Caco-2 (cell line): ENCODE measurements at regions not wholly inside any gene's neighbourhood (a gene's known extent, or its start where the extent isn't known, plus 50 kb on each side); places are given as distances from the start of the nearest gene placed in this dataset.

Source experiments
- BruUV-seq: library from RNA; stranded (reverse); fragments of 400-500 nt; replicated peaks from 2 replicates; lab custom pipeline; 2021; lab: Mats Ljungman, UMichigan
- CTCF ChIA-PET: fragments of 300-600 bp; sonication (Branson Sonifier 250); formaldehyde crosslinking; loops from one replicate; lab custom pipeline; 2022; ENCODE audit warnings: antibody characterized with exemption; lab: Charles Lee
- POLR2A ChIA-PET: fragments of 300-600 bp; sonication (Branson Sonifier 250); formaldehyde crosslinking; loops from one replicate; lab custom pipeline; 2022; ENCODE audit warnings: antibody characterized with exemption; lab: Charles Lee
- DNase-seq, 2 experiments: peaks; one replicate each; pipeline versions ENCODE4 v3.0.0 to v3.0.0-alpha.2; 2020 to 2022
- H3K27me3 ChIP-seq: replicated peaks from 2 replicates; pipeline ENCODE4 v1.6.0; 2011; ENCODE audit warnings: low read length; ENCODE audit not compliant: control insufficient read depth, insufficient read depth
- H3K36me3 ChIP-seq: 2 replicates; pipeline ENCODE4 v1.5.1; 2011; ENCODE audit warnings: low read length; ENCODE audit not compliant: control insufficient read depth, insufficient read depth
- H3K4me1 ChIP-seq: fragments of 250-450 bp; sonication (Bioruptor Pico); 2 replicates; pipeline ENCODE4 v1.5.1; 2020; ENCODE audit warnings: mild to moderate bottlenecking
- H3K4me3 ChIP-seq: 2 replicates; pipeline ENCODE4 v1.5.1; 2011; ENCODE audit warnings: low read depth, mild to moderate bottlenecking, control low read depth, low read length
- H3K9me3 ChIP-seq: fragments of 250-450 bp; sonication (Bioruptor Pico); 2 replicates; pipeline ENCODE4 v1.5.1; 2020; ENCODE audit warnings: mild to moderate bottlenecking, moderate library complexity
- H3K27ac Mint-ChIP-seq: one replicate; pipeline ENCODE4 v1.8.0; 2022; ENCODE audit warnings: mixed read lengths; ENCODE audit not compliant: unreplicated experiment
- H3K27me3 Mint-ChIP-seq: one replicate; pipeline ENCODE4 v1.8.0; 2022; ENCODE audit warnings: mixed read lengths; ENCODE audit not compliant: insufficient read depth, unreplicated experiment
- H3K36me3 Mint-ChIP-seq: one replicate; pipeline ENCODE4 v1.8.0; 2022; ENCODE audit warnings: mild to moderate bottlenecking, mixed read lengths; ENCODE audit not compliant: insufficient read depth, unreplicated experiment
- H3K4me1 Mint-ChIP-seq: one replicate; pipeline ENCODE4 v1.8.0; 2022; ENCODE audit warnings: low read depth, mixed read lengths; ENCODE audit not compliant: unreplicated experiment
- H3K4me3 Mint-ChIP-seq: one replicate; pipeline ENCODE4 v1.8.0; 2022; ENCODE audit warnings: mild to moderate bottlenecking, moderate library complexity, mixed read lengths; ENCODE audit not compliant: unreplicated experiment
- H3K9me3 Mint-ChIP-seq: one replicate; pipeline ENCODE4 v1.8.0; 2022; ENCODE audit warnings: mixed read lengths; ENCODE audit not compliant: unreplicated experiment
- intact Hi-C: fragments of 100-400 bp; cut with micrococcal nuclease; formaldehyde crosslinking; loops from one replicate; pipeline ENCODE4 v1.10.0; 2022; ENCODE audit not compliant: unreplicated experiment
- TF ChIP-seq, protein P1 (sequence below), 2 experiments: fragments of 200-600 bp in 1 of 2; IDR thresholded peaks; 1 replicate in 1 of 2; 2 replicates in 1 of 2; pipeline versions ENCODE4 v1.5.1 to v1.8.0; 2011 to 2022; ENCODE audit warnings: antibody characterized with exemption in 1 of 2, control low read depth in 1 of 2, inconsistent platforms in 1 of 2, low read depth in 1 of 2, low read length in 1 of 2, mild to moderate bottlenecking in 1 of 2, moderate library complexity in 1 of 2; ENCODE audit not compliant: insufficient read depth in 1 of 2, severe bottlenecking in 1 of 2, unreplicated experiment in 1 of 2

DNA sequence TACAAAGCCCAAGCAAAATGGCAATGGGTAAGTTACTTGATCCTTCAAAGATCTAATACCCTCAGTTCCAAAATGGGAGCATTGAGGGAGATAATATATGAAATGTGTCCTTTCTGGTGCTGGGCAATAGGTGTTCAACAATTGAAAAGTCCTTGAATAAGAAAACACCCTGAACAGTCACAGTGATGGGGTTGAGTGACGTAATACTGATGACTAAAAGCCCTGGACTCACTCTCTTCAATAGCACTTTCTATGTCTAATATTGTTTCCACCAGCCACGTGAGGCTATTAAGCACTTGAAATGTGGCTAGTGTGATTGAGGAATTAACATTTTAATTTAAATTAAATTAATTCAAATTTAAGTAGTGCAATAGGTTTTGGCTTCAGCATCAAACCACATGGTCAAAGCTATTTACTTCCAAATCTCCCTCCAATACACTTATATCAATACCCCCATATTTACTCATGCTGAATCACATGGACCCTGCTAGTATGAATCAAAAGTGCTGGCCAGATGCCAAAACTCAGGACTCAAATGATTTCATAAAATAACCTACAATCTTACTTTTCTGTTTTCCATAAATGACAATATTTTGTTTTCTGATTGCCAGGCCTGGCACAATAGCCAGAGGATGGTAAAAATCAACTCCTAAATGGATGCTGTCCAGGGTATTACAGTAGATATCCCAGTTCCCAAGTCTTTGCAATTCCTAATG lies 516.2 kb downstream of the HAPSTR1 start:
- ChIA-PET CTCF (no interaction called here), POLR2A (no interaction called here)
- Histone ChIP-seq H3K9me3 (no peaks in the 10 kb centered on the region), H3K27me3 (no peaks in the 10 kb centered on the region), H3K4me3 (no peak overlapping the region), H3K36me3 (no peaks in the 10 kb centered on the region), H3K4me1 (no peaks in the 10 kb centered on the region; the same call in 1 of the 2 replicates)
- H3K4me3 Mint-ChIP-seq = no peak overlapping the region
- no peaks in the 10 kb centered on the region for H3K9me3 Mint-ChIP-seq
- H3K27me3 Mint-ChIP-seq = no peaks in the 10 kb centered on the region
- H3K4me1 Mint-ChIP-seq = no peaks in the 10 kb centered on the region
- H3K27ac Mint-ChIP-seq = no peak overlapping the region
- no TSS peak for BruUV-seq
- intact Hi-C loops = no loop called here
- no peaks in the 10 kb centered on the region for H3K36me3 Mint-ChIP-seq
- DNase-seq = no peak
- TF ChIP-seq, protein P1, sequence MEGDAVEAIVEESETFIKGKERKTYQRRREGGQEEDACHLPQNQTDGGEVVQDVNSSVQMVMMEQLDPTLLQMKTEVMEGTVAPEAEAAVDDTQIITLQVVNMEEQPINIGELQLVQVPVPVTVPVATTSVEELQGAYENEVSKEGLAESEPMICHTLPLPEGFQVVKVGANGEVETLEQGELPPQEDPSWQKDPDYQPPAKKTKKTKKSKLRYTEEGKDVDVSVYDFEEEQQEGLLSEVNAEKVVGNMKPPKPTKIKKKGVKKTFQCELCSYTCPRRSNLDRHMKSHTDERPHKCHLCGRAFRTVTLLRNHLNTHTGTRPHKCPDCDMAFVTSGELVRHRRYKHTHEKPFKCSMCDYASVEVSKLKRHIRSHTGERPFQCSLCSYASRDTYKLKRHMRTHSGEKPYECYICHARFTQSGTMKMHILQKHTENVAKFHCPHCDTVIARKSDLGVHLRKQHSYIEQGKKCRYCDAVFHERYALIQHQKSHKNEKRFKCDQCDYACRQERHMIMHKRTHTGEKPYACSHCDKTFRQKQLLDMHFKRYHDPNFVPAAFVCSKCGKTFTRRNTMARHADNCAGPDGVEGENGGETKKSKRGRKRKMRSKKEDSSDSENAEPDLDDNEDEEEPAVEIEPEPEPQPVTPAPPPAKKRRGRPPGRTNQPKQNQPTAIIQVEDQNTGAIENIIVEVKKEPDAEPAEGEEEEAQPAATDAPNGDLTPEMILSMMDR (IDR thresholded peaks at IDR 0.05; ENCODE audit: insufficient read depth in 1 of 2, low read depth in 1 of 2, low read length in 1 of 2, severe bottlenecking in 1 of 2, unreplicated experiment in 1 of 2) = no peak

- Histone ChIP-seq H3K4me1 (no peaks in the 10 kb centered on the region; the same call in 1 of the 2 replicates), H3K36me3 (no peaks in the 10 kb centered on the region), H3K4me3 (no peak overlapping the region), H3K27me3 (no peaks in the 10 kb centered on the region), H3K9me3 (no peaks in the 10 kb centered on the region)
- intact Hi-C loops = no loop called here
- Mint-ChIP-seq H3K4me1 (no peaks in the 10 kb centered on the region), H3K4me3 (no peak overlapping the region), H3K36me3 (no peaks in the 10 kb centered on the region), H3K27me3 (no peaks in the 10 kb centered on the region), H3K27ac (no peak overlapping the region), H3K9me3 (no peaks in the 10 kb centered on the region)
- CTCF ChIA-PET = no interaction called here
- POLR2A ChIA-PET = no interaction called here
- DNase-seq = peak in 1 of 2 experiments; percentile 37
- TF ChIP-seq, protein P1 (IDR thresholded peaks at IDR 0.05; ENCODE audit: insufficient read depth in 1 of 2, low read depth in 1 of 2, low read length in 1 of 2, severe bottlenecking in 1 of 2, unreplicated experiment in 1 of 2) = no peak
- no TSS peak for BruUV-seq
Observed at GRCh38 chr16:9610727-9611126, 519.3 kb downstream of the HAPSTR1 start.

- Histone ChIP-seq H3K27me3 (no peaks in the 10 kb centered on the region), H3K4me1 (no peaks in the 10 kb centered on the region; the same call in 1 of the 2 replicates), H3K4me3 (no peak overlapping the region), H3K36me3 (no peaks in the 10 kb centered on the region), H3K9me3 (no peaks in the 10 kb centered on the region)
- Mint-ChIP-seq H3K36me3 (no peaks in the 10 kb centered on the region), H3K27ac (no peak overlapping the region), H3K9me3 (no peaks in the 10 kb centered on the region), H3K4me3 (no peak overlapping the region), H3K4me1 (no peaks in the 10 kb centered on the region), H3K27me3 (no peaks in the 10 kb centered on the region)
- DNase-seq = no peak
- ChIA-PET CTCF (no interaction called here), POLR2A (no interaction called here)
- TF ChIP-seq, protein P1 (IDR thresholded peaks at IDR 0.05; ENCODE audit: insufficient read depth in 1 of 2, low read depth in 1 of 2, low read length in 1 of 2, severe bottlenecking in 1 of 2, unreplicated experiment in 1 of 2) = no peak
- no TSS peak for BruUV-seq
- intact Hi-C loops = no loop called here
Observed at GRCh38 chr16:9612267-9612666, 520.8 kb downstream of the HAPSTR1 start.
